Lower leg skin (tissue), 3 donors: ENCODE measurements at regions not wholly inside any gene's neighbourhood (a gene's known extent, or its start where the extent isn't known, plus 50 kb on each side); places are given as distances from the start of the nearest gene placed in this dataset.

Experiments
- CTCF ChIP-seq, 3 donors: fragments of 450-650 bp; IDR thresholded peaks; one replicate each; pipeline ENCODE4 v1.5.1; 2016; ENCODE audit warnings: antibody characterized with exemption in 3 of 3, mild to moderate bottlenecking in 3 of 3, moderate library complexity in 2 of 3
- POLR2A ChIP-seq, 2 donors: fragments of 450-650 bp; IDR thresholded peaks; one replicate each; pipeline ENCODE4 v1.6.1; 2016 to 2017; ENCODE audit warnings: antibody characterized with exemption in 2 of 2, mild to moderate bottlenecking in 1 of 2, moderate library complexity in 1 of 2

- TF ChIP-seq CTCF (IDR thresholded peaks at IDR 0.05) (no peak), POLR2A (IDR thresholded peaks at IDR 0.05) (no peak)
Observed at GRCh38 chr7:45434167-45434784, 139.9 kb upstream of the ADCY1 start.
